ENCODE measurements at regions not wholly inside any gene's neighbourhood (a gene's known extent, or its start where the extent isn't known, plus 50 kb on each side); places are given as distances from the start of the nearest gene placed in this dataset.
"Not testable (repeated sequence)": the region's sequence is repeated elsewhere in the genome, so short reads cannot be mapped to it uniquely, and the experiment has no call there.

GRCh38 chr6:167230288-167230687 lies 60.8 kb upstream of the UNC93A start:
- DNase-seq: no peak

GRCh38 chr6:167232356-167232755 lies 58.8 kb upstream of the UNC93A start:
- no peak for DNase-seq

- DNase-seq: no peak
These were observed 57.6 kb upstream of the UNC93A start for GRCh38 chr6:167233490-167233889.

- not testable (repeated sequence) for DNase-seq
These were observed 56.5 kb upstream of the UNC93A start for GRCh38 chr6:167234576-167234975.

GRCh38 chr6:167235005-167235404 lies 56.1 kb upstream of the UNC93A start:
- no peak for DNase-seq

GRCh38 chr6:167235421-167236238 lies 55.5 kb upstream of the UNC93A start:
- no peak for DNase-seq

GRCh38 chr6:167236239-167236571 lies 54.9 kb upstream of the UNC93A start:
- DNase-seq: no peak

GRCh38 chr6:167237438-167238145 lies 53.5 kb upstream of the UNC93A start:
- DNase-seq: no peak

- no peak for DNase-seq
These were observed 52.9 kb upstream of the UNC93A start for GRCh38 chr6:167238146-167238693.

- DNase-seq: no peak
These were observed 52.2 kb upstream of the UNC93A start for GRCh38 chr6:167238694-167239467.

GRCh38 chr6:167239470-167239869 lies 51.6 kb upstream of the UNC93A start:
- not testable (repeated sequence) for DNase-seq

- no peak for DNase-seq
These were observed 51.0 kb upstream of the UNC93A start for GRCh38 chr6:167240034-167240541.

Measured in inflammatory macrophage treated with lipopolysaccharide for 4 hours (primary cell).